Osteoblast (primary cell): ENCODE measurements at regions not wholly inside any gene's neighbourhood (a gene's known extent, or its start where the extent isn't known, plus 50 kb on each side); places are given as distances from the start of the nearest gene placed in this dataset.
"Not testable (repeated sequence)": the region's sequence is repeated elsewhere in the genome, so short reads cannot be mapped to it uniquely, and the experiment has no call there.

Experiments used
- DNase-seq: peaks from one replicate; pipeline ENCODE4 v3.0.0; 2011; ENCODE audit warnings: low spot score, mixed read lengths; ENCODE audit not compliant: insufficient read length; ENCODE audit errors: missing footprints
- H2AFZ ChIP-seq: 2 replicates; pipeline ENCODE4 v1.6.0; 2011; ENCODE audit warnings: mild to moderate bottlenecking, low read length
- H3K27ac ChIP-seq: 2 replicates; pipeline ENCODE4 v1.5.1; 2011; ENCODE audit warnings: mild to moderate bottlenecking, low read depth, low read length, moderate library complexity
- H3K27me3 ChIP-seq: 2 replicates; pipeline ENCODE4 v1.6.0; 2012; ENCODE audit warnings: mild to moderate bottlenecking, control low read depth, inconsistent platforms, low read length, moderate library complexity; ENCODE audit not compliant: insufficient read depth
- H3K36me3 ChIP-seq: 2 replicates; pipeline ENCODE4 v1.5.1; 2011; ENCODE audit warnings: mild to moderate bottlenecking, low read length, control low read depth, moderate library complexity; ENCODE audit not compliant: insufficient read depth
- H3K4me1 ChIP-seq: 2 replicates; pipeline ENCODE4 v1.5.1; 2011; ENCODE audit warnings: mild to moderate bottlenecking, low read length, control low read depth, moderate library complexity; ENCODE audit not compliant: insufficient read depth
- H3K4me2 ChIP-seq: 2 replicates; pipeline ENCODE4 v1.6.0; 2011; ENCODE audit warnings: mild to moderate bottlenecking, low read length; ENCODE audit not compliant: insufficient read depth
- H3K4me3 ChIP-seq: fragments of 200-600 bp; sonication (generic); 3 replicates; pipeline ENCODE4 v1.5.1; 2012; ENCODE audit warnings: mild to moderate bottlenecking, low read length, inconsistent platforms; ENCODE audit not compliant: insufficient read depth
- H3K79me2 ChIP-seq: 2 replicates; pipeline ENCODE4 v1.6.0; 2012; ENCODE audit warnings: mild to moderate bottlenecking, low read length, control low read depth, inconsistent platforms; ENCODE audit not compliant: insufficient read depth
- H3K9me3 ChIP-seq: 2 replicates; pipeline ENCODE4 v1.5.1; 2011; ENCODE audit warnings: low read depth, low read length, control low read depth
- H4K20me1 ChIP-seq: 2 replicates; pipeline ENCODE4 v1.6.0; 2012; ENCODE audit warnings: mild to moderate bottlenecking, low read length, control low read depth; ENCODE audit not compliant: insufficient read depth
- TF ChIP-seq, protein P1 (sequence below): IDR thresholded peaks from 2 replicates; pipeline ENCODE4 v1.5.1; 2011; ENCODE audit warnings: mild to moderate bottlenecking, low read depth, low read length, moderate library complexity; ENCODE audit errors: extremely low read depth

DNA sequence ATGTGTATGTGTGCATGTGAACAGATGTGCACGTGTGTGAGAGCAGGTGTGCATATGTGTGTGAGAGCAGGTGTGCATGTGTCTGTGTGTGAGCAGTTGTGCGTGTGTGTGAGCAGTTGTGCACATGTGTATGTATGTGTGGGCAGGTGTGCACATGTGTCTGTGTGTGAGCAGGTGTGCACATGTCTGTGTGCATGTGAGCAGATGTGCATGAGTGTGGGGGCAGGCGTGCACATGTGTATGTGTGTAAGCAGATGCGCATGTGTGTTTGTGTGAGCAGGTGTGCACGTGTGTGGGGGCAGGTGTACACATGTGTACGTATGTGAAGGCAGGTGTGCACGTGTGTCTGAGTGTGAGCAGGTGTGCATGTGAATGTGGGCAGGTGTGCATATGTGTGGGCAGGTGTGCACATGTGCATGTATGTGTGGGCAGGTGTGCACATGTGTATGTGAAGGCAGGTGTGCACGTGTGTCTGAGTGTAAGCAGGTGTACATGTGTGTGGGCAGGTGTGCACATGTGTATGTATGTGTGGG is 66.5 kb upstream of the LRPAP1 start:
- H3K4me2 ChIP-seq = no peak overlapping the region
- TF ChIP-seq, protein P1, sequence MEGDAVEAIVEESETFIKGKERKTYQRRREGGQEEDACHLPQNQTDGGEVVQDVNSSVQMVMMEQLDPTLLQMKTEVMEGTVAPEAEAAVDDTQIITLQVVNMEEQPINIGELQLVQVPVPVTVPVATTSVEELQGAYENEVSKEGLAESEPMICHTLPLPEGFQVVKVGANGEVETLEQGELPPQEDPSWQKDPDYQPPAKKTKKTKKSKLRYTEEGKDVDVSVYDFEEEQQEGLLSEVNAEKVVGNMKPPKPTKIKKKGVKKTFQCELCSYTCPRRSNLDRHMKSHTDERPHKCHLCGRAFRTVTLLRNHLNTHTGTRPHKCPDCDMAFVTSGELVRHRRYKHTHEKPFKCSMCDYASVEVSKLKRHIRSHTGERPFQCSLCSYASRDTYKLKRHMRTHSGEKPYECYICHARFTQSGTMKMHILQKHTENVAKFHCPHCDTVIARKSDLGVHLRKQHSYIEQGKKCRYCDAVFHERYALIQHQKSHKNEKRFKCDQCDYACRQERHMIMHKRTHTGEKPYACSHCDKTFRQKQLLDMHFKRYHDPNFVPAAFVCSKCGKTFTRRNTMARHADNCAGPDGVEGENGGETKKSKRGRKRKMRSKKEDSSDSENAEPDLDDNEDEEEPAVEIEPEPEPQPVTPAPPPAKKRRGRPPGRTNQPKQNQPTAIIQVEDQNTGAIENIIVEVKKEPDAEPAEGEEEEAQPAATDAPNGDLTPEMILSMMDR = no peak
- H3K36me3 ChIP-seq = no peaks in the 10 kb centered on the region
- no peaks in the 10 kb centered on the region for H3K4me1 ChIP-seq
- H4K20me1 ChIP-seq = no peaks in the 10 kb centered on the region
- no peak overlapping the region for H3K4me3 ChIP-seq
- H3K27me3 ChIP-seq = no peaks in the 10 kb centered on the region
- no peak overlapping the region for H2AFZ ChIP-seq
- DNase-seq = peak; percentile 17
- no peaks in the 10 kb centered on the region for H3K9me3 ChIP-seq
- H3K27ac ChIP-seq = no peak overlapping the region
- H3K79me2 ChIP-seq = no peaks in the 10 kb centered on the region

DNA sequence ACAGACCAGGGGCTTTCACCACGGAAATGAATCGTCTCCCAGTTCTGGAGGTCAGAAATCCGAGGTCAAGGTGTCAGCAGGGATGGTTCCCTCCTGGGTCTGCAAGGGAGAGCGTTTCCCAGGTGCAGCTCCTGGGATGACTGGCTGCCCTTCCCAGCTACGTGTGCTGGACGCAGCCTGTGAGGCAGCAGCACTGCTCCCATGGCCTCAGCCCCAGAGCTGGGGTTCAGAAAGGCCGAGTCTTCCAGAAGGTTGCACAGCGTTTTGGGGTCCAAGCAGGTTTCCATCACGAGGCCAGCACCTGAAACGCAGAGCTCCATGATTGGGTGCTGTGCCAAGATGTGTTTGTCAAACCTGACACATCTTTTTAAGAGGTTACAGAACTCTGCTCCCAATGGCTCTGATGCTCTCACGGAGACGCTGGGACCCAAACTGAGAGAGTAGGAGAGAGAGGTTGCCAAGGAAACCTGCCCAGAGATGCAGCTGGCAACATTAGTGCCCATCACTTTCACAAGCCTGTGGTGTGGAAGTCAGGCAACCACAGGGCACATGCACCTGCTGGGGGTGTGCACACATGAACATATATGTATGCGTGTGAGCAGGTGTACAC is 65.8 kb upstream of the LRPAP1 start:
- H3K27me3 ChIP-seq, DNase-seq, H3K36me3 ChIP-seq: not testable (repeated sequence)

DNA sequence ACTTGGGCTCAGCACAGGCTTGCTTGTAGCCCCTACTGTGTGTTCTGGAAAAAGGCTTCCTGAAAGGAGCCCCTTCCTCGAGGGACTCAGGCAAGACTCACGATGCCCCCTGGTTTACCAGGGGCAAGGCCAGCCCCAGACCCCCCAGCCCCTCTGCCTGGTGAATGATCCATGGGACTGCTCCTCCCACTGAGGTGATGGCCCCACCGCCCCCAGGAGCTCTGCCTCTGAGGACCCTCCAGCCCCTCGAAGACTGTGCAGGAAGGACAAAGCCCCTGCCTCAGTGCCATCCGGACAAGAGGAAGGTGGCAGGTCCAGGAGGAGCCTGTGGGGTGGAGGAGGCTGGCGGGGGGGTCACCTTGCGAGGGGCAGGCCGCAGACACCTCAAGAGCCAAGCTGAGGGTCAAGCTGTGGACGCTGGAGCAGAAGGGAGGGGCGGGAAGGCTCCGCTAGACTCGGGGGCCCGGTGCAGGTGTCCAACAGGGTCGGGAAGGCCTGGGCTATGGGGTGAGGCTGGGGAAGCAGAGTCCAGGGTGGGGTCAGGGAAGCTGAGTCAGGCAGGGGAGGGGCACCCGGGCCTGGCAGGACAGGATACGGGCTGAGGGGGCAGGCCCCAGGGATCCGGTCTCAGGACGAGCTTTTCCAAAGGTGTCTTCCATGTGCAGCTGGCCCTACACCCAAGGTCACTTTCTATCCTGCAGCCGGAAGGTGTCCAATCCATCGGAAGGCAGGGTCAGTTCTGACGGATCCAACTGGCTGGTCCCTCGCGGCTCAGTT is 64.9 kb upstream of the LRPAP1 start:
- not testable (repeated sequence) for H2AFZ ChIP-seq, H3K9me3 ChIP-seq, H3K79me2 ChIP-seq, H3K4me3 ChIP-seq, H3K4me1 ChIP-seq, H3K27ac ChIP-seq, H3K27me3 ChIP-seq, H3K36me3 ChIP-seq, H4K20me1 ChIP-seq, H3K4me2 ChIP-seq
- peak; percentile 45 for DNase-seq

More for the DNA sequence above, 65.8 kb upstream of the LRPAP1 start:
- H3K4me3 ChIP-seq, H3K4me1 ChIP-seq, H3K27ac ChIP-seq, H3K9me3 ChIP-seq, H4K20me1 ChIP-seq, H3K79me2 ChIP-seq, H2AFZ ChIP-seq, H3K4me2 ChIP-seq: not testable (repeated sequence)

DNA sequence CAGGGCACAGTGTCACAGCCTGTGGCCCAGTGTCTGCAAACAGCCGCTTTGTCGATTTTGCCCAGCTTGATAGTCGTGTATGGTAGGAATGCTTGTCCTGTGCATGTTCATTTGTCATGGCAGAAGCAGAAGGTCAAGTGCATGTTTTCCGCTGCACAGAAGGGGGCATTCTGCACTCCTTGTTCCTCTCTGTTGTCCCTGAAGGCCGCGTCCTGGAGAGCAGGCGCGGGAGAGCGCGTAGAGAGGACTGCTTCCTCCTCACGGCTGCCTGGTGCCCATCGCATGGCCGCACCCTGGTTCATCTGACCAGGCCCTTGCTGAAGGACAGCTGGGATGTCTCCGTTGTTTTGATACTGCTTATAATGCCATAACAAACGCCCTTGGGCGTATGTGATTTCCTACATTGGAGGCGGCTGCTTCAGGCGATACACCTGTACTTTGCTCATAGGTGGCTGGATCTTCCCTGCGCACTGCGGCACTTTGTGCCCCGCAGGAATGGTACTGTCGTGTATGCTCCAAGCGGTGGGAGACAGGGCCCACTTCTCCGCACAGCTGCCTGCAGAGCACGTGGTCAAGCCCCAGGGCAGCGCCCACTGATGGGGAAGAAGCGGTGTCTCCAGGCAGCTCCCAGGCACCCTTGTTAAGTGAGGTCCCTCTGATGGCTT is 63.5 kb upstream of the LRPAP1 start:
- not testable (repeated sequence) for H3K4me2 ChIP-seq, H2AFZ ChIP-seq, H3K9me3 ChIP-seq, DNase-seq, H3K79me2 ChIP-seq, H3K27ac ChIP-seq, H3K27me3 ChIP-seq, H3K4me3 ChIP-seq, H3K4me1 ChIP-seq, H4K20me1 ChIP-seq, H3K36me3 ChIP-seq

DNA sequence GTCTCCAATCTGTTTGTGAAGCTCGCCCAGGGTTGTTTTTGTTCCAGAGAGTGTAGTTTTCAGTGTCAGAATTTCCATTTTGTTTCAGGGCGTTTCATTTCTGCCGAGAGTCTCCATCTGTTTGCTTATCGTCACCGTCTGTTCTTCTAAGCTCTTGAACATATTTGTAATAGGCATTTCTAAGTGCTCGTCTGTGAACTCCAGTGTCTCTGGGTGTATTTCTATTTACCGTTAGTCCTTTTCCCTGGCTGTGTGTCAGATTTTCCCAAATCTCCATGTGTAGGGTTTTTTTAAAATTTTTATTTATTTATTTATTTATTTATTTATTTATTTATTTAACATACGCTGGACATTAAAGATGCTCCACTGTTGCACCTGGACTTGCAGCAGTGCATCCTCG is 62.5 kb upstream of the LRPAP1 start:
- H3K27ac ChIP-seq, H3K27me3 ChIP-seq, H3K4me2 ChIP-seq, H3K79me2 ChIP-seq, H3K36me3 ChIP-seq, H3K4me1 ChIP-seq, H2AFZ ChIP-seq, H3K4me3 ChIP-seq, H3K9me3 ChIP-seq, H4K20me1 ChIP-seq: not testable (repeated sequence)
- peak; percentile 15 for DNase-seq

DNA sequence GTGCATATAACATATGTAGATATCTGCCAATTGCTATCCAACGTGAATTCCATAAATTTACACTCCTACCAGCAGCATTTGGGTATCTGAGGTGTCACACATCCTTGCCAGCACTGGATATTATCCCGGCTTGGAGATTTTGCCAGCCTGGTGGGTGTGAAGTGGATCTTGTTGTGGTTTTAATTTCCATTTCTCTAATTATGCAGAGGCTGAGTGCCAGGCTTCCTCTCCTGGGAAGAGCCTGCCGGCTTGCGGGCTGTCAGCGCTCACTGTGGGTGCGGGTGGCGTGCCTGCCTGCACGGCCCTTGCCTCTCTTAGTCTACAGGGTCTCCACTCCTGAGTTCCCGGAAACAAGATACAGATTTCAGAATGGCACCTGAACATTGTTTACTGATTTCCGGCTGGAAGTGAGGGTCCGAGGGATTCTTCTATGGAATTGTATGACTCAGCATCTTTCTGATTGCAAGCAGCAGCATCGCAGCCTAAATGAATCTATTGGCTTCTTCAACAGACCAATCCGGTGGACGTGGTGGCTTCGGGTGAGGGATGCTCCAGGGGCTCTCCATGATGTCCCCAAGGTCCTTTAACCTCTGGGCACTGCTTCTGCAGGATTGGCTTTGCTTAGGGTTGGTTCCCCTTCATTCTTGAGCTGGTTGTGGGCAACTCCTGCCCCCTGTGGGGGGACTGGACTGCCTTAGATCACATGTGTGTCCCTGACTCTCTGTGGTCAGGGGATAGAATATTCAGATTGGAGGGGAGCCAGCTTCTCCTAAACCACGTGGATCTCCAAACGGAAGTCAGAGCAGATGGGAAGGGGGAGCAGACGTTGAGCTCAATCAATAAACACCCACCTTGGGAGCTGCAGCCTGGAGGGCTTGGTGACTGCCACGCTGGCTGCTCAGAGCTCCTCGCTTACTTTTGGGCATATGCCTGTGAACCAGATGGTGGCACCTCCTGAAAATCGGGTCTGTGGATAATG is 58.0 kb upstream of the LRPAP1 start:
- H3K27me3 ChIP-seq, H2AFZ ChIP-seq, H3K9me3 ChIP-seq, H3K4me1 ChIP-seq, H3K4me3 ChIP-seq, H3K4me2 ChIP-seq, H3K27ac ChIP-seq, H3K79me2 ChIP-seq, H4K20me1 ChIP-seq, H3K36me3 ChIP-seq: not testable (repeated sequence)
- peak; percentile 38 for DNase-seq

DNA sequence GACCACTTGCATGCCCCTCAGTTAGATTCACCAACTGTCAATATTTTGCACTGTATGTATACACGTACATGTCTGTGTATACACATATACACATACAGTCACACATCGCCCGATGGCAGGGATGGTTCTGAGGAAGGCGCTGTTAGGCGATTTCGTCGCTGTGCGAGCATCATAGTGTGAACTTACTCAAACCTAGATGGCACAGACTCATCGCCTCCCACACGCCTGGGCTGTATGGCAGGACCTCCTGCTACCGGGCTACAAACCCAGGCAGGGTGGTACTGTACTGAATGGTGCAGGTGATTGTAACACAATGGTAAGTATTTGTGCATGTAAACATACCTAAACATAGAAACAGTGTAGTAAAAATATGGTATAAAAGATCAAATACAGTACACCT is 57.2 kb upstream of the LRPAP1 start:
- H3K9me3 ChIP-seq, H3K4me2 ChIP-seq, H3K27me3 ChIP-seq, H2AFZ ChIP-seq, H3K27ac ChIP-seq, H3K79me2 ChIP-seq, H3K4me1 ChIP-seq, H3K4me3 ChIP-seq, H3K36me3 ChIP-seq, H4K20me1 ChIP-seq: not testable (repeated sequence)
- peak; percentile 17 for DNase-seq
